GM21447 (cell line): ENCODE measurements at regions not wholly inside any gene's neighbourhood (a gene's known extent, or its start where the extent isn't known, plus 50 kb on each side); places are given as distances from the start of the nearest gene placed in this dataset.

Experiments used
- ATAC-seq: cut with Tn5 transposase; IDR thresholded peaks from one replicate; pipeline ENCODE4 v1.9.1; 2021; ENCODE audit not compliant: unreplicated experiment

DNA sequence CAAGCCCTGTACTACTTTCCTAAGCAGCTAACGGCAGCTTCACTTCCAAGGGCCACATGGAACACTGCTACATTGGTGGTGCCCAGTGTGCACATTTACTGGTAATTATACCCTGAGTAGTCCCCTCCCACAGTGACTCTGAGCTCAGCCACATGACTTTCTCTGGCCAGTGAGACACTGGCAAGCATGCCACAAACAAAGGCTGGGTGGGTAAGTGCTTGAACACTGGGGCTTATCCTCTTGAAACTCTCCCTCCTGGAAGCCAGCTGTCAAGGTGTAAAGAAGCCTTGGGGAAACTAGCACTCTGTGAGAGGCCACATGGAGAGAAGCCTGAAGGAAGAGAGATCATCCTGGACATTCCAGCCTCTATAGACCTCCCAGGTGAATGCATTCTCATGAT is 54.4 kb upstream of the DRD2 start:
- no peak for ATAC-seq

- no peak for ATAC-seq
Observed at GRCh38 chr11:113528982-113529381, 53.8 kb upstream of the DRD2 start.

GRCh38 chr11:113526521-113526920 is 51.3 kb upstream of the DRD2 start:
- no peak for ATAC-seq
